RPMI7951 (cell line): ENCODE measurements at regions not wholly inside any gene's neighbourhood (a gene's known extent, or its start where the extent isn't known, plus 50 kb on each side); places are given as distances from the start of the nearest gene placed in this dataset.
"Not testable (repeated sequence)": the region's sequence is repeated elsewhere in the genome, so short reads cannot be mapped to it uniquely, and the experiment has no call there.

Source experiments
- DNase-seq: peaks from one replicate; pipeline ENCODE4 v3.0.0-alpha.2; 2012; ENCODE audit warnings: low read depth

GRCh38 chr12:19771858-19772257, 332.6 kb downstream of the AEBP2 start:
- DNase-seq = peak; percentile 82

DNA sequence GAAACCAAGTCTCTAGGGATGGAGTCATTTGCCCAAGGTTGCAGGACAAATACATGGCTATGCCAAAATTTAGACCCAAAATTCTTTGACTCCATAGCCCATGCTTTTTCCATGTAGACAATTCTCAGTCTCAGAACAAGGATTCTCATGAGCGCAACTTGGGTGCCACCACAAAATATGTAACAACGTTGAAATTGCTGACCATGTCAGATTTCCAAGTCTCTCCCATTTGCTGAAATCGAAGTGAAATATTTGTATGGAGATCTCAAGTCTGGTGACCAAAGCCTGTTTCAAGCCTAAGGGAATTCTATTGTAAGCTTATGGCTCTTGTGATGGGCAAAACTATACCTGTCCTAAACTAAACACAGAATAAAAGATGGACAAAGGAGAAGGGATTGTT, 333.5 kb downstream of the AEBP2 start:
- no peak for DNase-seq

DNA sequence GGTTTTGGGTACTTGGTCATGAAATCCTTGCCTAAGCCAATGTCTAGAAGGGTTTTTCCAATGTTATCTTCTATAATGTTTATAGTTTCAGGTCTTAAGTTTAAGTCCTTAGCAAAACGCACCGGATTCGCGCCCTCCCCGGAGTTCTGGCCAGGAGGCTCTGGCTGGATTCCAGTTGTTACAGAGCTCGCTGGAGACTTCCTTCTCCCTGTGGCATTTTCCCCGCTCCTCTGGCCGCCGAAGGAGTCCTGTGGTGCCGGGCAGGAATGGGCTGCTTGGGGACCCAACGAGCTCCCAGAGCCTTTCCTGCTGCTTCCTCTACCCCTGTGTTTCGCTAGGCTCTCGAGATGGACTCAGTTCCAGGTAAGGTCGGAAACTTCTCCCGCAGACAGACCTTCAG, 335.9 kb downstream of the AEBP2 start:
- DNase-seq = no peak

DNA sequence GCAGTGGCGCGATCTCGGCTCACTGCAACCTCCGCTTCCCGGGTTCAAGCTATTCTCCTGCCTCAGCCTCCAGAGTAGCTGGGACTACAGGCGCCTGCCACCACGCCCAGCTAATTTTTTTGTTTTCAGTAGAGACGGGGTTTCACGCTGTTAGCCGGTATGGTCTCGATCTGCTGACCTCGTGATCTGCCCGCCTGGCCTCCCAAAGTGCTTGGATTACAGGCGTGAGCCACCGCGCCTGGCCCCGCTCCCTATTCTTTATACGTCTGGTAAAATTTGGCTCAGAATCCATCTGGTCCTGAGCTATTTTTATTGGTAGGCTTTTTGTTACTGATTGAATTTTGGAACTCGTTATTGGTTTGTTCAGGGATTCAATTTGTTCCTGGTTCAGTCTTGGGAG, 336.7 kb downstream of the AEBP2 start:
- DNase-seq = not testable (repeated sequence)

GRCh38 chr12:19778172-19778571, 338.9 kb downstream of the AEBP2 start:
- peak; percentile 40 for DNase-seq

DNA sequence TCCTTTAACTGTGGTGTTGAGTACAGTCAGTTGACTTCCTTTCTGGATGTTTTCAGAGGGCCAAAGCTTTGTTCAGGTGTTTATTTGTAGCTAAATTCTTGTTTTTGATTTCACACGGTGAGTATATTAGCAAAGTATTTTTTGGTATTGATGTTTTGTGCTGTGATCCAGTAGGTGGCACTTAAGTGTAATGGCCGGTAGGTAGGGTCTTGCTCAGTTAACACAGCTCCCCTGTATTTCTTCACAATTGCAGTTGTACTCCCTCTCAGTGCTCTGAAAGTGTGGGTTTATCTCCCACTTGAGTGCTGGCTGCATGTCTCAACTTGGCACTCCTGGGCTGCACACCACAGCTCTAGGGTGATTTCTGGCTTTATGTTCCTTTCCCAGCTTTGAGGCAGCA, 339.5 kb downstream of the AEBP2 start:
- DNase-seq = no peak

DNA sequence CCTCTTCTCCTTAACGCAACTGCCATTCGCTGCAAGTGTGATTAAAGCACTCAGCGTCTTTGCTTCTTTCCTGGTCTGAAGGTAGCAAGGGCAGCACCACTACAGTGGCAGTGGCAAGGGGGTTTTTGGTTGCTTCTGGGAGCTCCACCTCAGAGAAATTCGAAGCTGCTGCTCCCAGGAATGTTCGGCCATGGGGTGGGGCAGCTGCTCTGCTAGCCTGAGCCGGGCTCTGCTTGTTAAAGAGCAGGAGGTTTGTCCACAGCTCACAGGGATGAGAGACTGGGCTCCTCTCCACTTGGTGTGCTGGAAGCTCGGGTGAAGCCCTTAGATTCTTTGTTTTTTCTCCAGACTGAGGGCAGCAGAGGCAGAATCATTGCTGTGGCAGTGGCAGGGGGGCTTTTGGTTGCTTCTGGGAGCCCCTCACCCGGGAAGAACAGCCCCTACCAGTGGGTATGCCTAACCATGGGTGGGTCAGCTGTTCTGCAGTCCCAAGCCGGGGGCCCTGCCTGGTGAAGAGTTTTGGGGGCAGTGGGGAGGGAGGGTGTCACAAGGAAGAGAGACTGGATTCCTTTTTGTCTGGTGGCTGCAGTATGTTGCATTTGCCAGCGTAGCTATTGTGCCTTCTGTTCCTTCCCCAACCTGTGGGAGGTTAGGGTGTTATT, 340.2 kb downstream of the AEBP2 start:
- DNase-seq = no peak

DNA sequence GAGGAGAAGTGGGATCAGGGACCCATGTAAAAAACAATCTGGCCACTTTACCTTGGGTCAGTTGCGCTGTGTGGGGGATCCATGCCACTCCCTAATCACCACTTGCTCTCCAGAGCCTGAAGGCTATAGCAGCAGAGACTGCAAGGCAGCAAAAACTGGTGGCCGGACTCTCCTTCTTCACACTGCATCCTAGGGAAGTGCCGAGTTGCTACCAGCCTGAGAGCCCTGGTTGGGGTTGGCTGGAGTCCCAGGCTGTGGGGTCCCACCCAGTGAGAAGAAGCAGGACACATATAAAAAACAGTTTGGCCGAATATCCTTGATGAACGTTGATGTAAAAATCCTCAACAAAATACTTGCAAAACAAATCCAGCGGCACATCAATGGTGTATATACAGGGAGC, 341.2 kb downstream of the AEBP2 start:
- DNase-seq = no peak

DNA sequence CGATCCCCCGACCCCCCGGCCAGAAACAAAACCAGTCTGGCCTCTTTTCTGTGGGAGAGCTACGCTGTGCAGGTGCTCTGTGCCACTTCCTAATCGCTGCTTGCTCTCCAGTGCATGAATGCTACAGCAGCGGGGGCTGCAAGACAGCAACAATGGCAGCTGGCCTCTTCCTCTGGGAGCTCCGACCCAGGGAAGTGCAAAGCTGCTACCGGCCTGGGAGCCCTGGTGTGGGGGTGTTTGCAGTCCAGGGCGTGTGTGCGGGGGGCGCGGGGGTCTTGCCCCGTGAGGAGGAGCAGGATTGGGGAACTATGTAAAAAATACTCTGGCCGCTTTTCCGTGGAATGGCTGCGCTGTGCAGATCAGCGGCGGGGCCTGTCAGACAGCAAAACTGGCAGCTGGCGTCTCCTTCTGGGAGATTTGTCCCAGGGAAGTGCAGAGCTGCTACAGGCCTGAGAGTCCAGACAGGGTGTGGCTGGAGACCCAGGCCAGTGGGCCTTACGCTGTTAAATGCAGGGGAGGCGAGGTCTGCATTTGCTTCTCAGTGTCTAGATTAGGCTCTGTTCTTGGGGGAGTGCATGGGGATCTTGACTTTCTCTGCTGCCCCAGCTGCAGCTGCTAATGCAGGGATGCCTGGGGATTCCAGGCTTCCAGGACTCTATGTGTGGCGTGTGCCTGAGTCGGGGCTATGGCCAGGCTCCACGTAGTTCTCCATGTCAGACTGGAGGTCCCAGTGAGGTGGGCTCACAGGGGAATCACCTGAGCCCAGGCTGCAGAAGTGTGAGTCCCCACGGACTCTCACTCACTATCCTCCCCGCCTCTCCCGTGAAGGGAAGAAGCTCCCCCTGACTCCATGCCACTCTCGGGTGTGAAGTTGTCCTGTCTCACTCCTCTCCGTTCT, 344.5 kb downstream of the AEBP2 start:
- DNase-seq = no peak

GRCh38 chr12:19792028-19792427, 352.7 kb downstream of the AEBP2 start:
- no peak for DNase-seq

DNA sequence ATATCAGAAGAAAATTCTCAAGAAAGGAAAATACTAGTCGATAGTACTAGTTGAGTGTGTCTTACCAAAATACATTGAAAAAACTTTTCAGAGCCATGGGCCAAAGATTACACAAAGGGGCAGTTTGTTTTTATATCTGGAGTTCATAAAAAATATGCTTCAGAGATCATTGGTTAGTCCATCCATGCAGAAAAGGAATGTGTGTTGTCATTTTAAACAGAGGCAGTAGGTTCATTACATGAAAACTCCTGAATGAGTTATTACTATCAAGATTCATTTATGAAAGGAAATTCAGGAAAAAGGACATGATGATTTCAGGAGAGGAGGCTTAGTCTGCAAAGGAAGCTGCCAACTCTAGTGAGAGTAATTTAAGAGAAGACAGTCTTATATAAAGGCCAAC, 354.8 kb downstream of the AEBP2 start:
- DNase-seq = no peak

DNA sequence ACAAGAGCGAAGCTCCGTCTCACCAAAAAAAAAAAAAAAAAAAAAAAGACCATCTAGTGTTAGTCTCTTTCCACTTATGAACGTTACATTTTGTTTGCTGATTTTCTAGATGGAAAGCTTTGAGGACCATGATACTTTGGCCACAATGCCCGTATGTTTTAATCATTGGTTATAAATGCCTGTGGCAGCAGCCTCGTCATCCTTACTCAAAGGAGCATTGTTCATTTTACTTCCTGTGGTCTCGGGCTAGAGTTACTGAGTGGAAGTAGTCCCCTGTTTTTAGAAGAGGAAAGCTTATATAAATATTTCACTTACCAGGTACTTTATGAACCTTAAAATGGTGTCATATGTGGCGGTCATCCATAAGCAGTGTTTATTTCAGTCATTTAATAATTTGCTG, 359.9 kb downstream of the AEBP2 start:
- DNase-seq = peak; percentile 84

- peak; percentile 50 for DNase-seq
These were observed 360.8 kb downstream of the AEBP2 start for GRCh38 chr12:19799895-19800602.

DNA sequence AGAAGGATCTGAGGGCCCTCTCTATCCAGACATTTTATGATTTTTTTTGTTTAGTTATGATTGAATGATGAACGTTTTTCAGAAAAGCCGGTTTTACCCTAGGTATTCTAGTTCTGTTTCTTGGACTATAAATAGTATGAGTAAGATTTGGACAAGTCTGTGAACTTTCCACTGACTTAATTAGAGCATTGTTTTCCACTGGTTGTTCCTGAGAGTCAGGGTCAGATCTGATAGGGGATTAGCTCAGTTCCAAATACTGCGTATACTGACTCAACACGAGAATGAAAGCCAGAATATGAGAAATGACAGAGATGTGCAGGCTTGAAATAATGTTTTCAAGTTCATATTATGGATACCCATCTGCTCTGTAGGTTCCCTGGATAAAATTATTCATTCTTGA, 361.6 kb downstream of the AEBP2 start:
- DNase-seq = no peak

DNA sequence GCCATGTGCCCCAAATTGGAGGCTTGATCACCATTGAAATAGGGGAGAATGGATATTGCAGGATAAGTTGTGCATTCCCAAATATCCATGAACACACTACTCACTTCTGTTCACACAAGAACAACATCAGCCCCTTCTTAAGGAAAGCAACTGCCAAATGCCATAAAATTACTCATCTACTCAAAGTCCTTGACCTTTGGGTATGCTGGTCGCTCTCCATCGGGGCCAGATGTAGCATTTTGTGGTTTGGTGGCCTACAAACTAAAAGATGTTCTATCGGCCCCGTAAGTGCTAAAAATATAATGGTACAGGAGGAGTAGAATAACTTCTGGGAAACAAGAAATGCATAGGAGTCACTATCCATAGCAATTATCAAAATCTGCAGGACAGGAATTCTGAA, 362.6 kb downstream of the AEBP2 start:
- peak; percentile 80 for DNase-seq

DNA sequence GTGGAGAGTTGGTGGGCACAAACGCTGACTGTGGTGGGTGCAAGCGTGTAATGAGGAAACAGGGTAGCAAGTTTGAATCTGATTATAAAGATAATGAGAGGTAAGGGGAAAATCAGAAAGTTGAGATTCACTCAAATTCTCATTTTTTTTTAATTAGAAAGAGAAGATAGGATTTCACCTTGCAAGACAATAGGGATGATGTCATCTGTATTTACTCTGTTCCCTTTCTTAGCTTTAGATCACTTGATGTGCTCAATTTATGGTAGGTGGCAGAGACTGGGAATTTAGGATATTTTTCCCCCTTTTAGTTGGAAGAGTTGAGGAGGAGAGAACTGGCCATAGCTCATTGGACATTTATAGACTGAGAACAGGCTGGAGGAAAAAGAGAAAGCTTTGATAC, 363.6 kb downstream of the AEBP2 start:
- no peak for DNase-seq

GRCh38 chr12:19804737-19805136, 365.4 kb downstream of the AEBP2 start:
- DNase-seq = no peak

DNA sequence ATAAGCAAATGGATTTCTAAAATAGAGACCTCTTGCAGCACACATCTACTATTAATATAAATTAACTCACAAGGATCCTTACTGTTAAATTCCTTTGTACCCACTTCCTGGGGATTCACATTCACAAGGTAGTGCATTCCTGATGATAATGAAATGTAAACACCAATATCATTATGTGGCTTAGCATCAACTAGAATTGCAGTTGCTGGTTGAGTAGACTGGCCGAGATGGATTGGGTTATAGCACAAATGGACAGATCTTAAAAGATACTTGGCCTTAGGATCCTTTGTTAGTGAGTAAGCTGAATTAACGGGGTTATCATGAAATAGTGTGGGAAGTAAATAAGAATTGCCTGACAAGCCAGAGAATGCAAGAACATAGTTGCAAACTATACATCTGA, 369.1 kb downstream of the AEBP2 start:
- DNase-seq = no peak

- no peak for DNase-seq
These were observed 370.9 kb downstream of the AEBP2 start for GRCh38 chr12:19810213-19810612.

GRCh38 chr12:19811922-19812321, 372.6 kb downstream of the AEBP2 start:
- no peak for DNase-seq

- DNase-seq = no peak
These were observed 379.9 kb downstream of the AEBP2 start for GRCh38 chr12:19819231-19819630.

- no peak for DNase-seq
These were observed 383.2 kb downstream of the AEBP2 start for GRCh38 chr12:19822476-19822875.

DNA sequence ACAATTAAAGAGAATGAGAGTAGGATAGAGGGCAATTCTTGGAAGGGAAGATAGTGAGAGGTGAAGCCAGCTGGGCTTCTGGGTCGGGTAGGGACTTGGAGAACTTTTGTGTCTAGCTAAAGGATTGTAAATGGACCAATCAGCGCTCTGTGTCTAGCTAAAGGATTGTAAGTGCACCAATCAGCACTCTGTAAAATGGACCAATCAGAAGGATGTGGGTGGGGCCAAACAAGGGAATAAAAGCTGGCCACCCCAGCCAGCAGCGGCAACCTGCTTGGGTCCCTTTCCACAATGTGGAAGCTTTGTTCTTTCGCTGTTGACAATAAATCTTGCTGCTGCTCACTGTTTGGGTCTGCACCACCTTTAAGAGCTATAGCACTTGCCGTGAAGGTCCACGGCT, 384.0 kb downstream of the AEBP2 start:
- DNase-seq = not testable (repeated sequence)
